ENCODE measurements at regions not wholly inside any gene's neighbourhood (a gene's known extent, or its start where the extent isn't known, plus 50 kb on each side); places are given as distances from the start of the nearest gene placed in this dataset.

GRCh38 chr2:175516555-175516954, 335.0 kb upstream of the ATP5MC3 start:
- no peaks in the 10 kb centered on the region for H3K9me3 ChIP-seq
- H3K4me1 ChIP-seq, result no peaks in the 10 kb centered on the region
- no peak overlapping the region for H3K4me3 ChIP-seq
- H3K27ac ChIP-seq, result no peak overlapping the region
- no peak for TF ChIP-seq CTCF (IDR thresholded peaks at IDR 0.05)
- DNase-seq (ENCODE audit: low spot score), result no peak
- no peaks in the 10 kb centered on the region for H3K27me3 ChIP-seq
- H3K36me3 ChIP-seq, result no peaks in the 10 kb centered on the region

GRCh38 chr2:175500255-175500654, 318.7 kb upstream of the ATP5MC3 start:
- Histone ChIP-seq H3K9me3 (peaks cover 0 to 22% of the 10 kb centered on the region in 2 donors), H3K36me3 (no peaks in the 10 kb centered on the region), H3K4me3 (no peak overlapping the region), H3K4me1 (no peaks in the 10 kb centered on the region), H3K27ac (no peak overlapping the region), H3K27me3 (no peaks in the 10 kb centered on the region)
- TF ChIP-seq CTCF (IDR thresholded peaks at IDR 0.05), result no peak
- DNase-seq (ENCODE audit: low spot score), result no peak

GRCh38 chr2:175490360-175490791, 308.9 kb upstream of the ATP5MC3 start:
- Histone ChIP-seq H3K4me1 (no peaks in the 10 kb centered on the region), H3K4me3 (no peak overlapping the region), H3K27me3 (no peaks in the 10 kb centered on the region), H3K36me3 (no peaks in the 10 kb centered on the region), H3K9me3 (no peaks in the 10 kb centered on the region), H3K27ac (no peak overlapping the region)
- no peak for TF ChIP-seq CTCF (IDR thresholded peaks at IDR 0.05)
- DNase-seq (ENCODE audit: low spot score), result no peak

- Histone ChIP-seq H3K4me1 (no peaks in the 10 kb centered on the region), H3K27ac (no peak overlapping the region), H3K9me3 (no peaks in the 10 kb centered on the region), H3K4me3 (no peak overlapping the region), H3K27me3 (no peaks in the 10 kb centered on the region), H3K36me3 (no peaks in the 10 kb centered on the region)
- TF ChIP-seq CTCF (IDR thresholded peaks at IDR 0.05), result no peak
- DNase-seq (ENCODE audit: low spot score), result no peak
These were observed 296.7 kb upstream of the ATP5MC3 start for GRCh38 chr2:175478096-175478768.

- DNase-seq (ENCODE audit: low spot score), result no peak
These were observed 295.4 kb upstream of the ATP5MC3 start for GRCh38 chr2:175476948-175477347.

More at GRCh38 chr2:175476948-175477347, 295.4 kb upstream of the ATP5MC3 start:
- no peaks in the 10 kb centered on the region for H3K27me3 ChIP-seq
- no peaks in the 10 kb centered on the region for H3K9me3 ChIP-seq
- TF ChIP-seq CTCF (IDR thresholded peaks at IDR 0.05), result no peak
- no peak overlapping the region for H3K27ac ChIP-seq
- H3K4me1 ChIP-seq, result no peaks in the 10 kb centered on the region
- H3K4me3 ChIP-seq, result no peak overlapping the region
- no peaks in the 10 kb centered on the region for H3K36me3 ChIP-seq

Data from right atrium auricular region (tissue), 2 donors.